Panc1 (cell line): ENCODE measurements at regions not wholly inside any gene's neighbourhood (a gene's known extent, or its start where the extent isn't known, plus 50 kb on each side); places are given as distances from the start of the nearest gene placed in this dataset.

Source experiments
- ATAC-seq: fragments of 200-7000 bp; cut with Tn5 transposase; 2 replicates; pipeline ENCODE4 v1.9.1; 2020; ENCODE audit warnings: mild to moderate bottlenecking, moderate library complexity
- BruUV-seq: library from RNA; stranded (reverse); fragments of 400-500 nt; replicated peaks from 2 replicates; lab custom pipeline; 2021; lab: Mats Ljungman, UMichigan
- CTCF ChIA-PET: fragments of 300-600 bp; sonication (Branson Sonifier 250); formaldehyde crosslinking; loops from one replicate; lab custom pipeline; 2022; ENCODE audit warnings: antibody characterized with exemption; lab: Charles Lee
- POLR2A ChIA-PET: fragments of 300-600 bp; sonication (Branson Sonifier 250); formaldehyde crosslinking; loops from one replicate; lab custom pipeline; 2022; ENCODE audit warnings: antibody characterized with exemption; lab: Charles Lee
- DNase-seq: peaks from one replicate; pipeline ENCODE4 v3.0.0-alpha.2; 2010; ENCODE audit warnings: low read depth, low spot score
- H3K27ac ChIP-seq: 2 replicates; pipeline ENCODE4 v1.5.1; 2011; ENCODE audit warnings: mild to moderate bottlenecking, low read length, inconsistent platforms
- H3K27me3 ChIP-seq: fragments of 200-500 bp; sonication (Bioruptor generic); 2 replicates; pipeline ENCODE4 v1.6.0; 2014; ENCODE audit warnings: low read length, inconsistent platforms; ENCODE audit not compliant: control insufficient read depth, insufficient read depth
- H3K36me3 ChIP-seq: fragments of 200-500 bp; sonication (Bioruptor generic); 2 replicates; pipeline ENCODE4 v1.5.1; 2014; ENCODE audit warnings: inconsistent platforms, mild to moderate bottlenecking, low read length, moderate library complexity; ENCODE audit not compliant: control insufficient read depth, insufficient read depth
- H3K4me1 ChIP-seq: 2 replicates; pipeline ENCODE4 v1.5.1; 2011; ENCODE audit warnings: inconsistent platforms, mild to moderate bottlenecking, low read length, moderate library complexity; ENCODE audit not compliant: control insufficient read depth, insufficient read depth
- H3K4me3 ChIP-seq, 2 experiments: 2 replicates each; pipeline ENCODE4 v1.5.1; 2011 to 2012; ENCODE audit warnings: low read depth in 2 of 2, low read length in 2 of 2, mild to moderate bottlenecking in 2 of 2, inconsistent platforms in 1 of 2, moderate library complexity in 1 of 2
- H3K9me3 ChIP-seq: fragments of 200-500 bp; sonication (Bioruptor generic); 2 replicates; pipeline ENCODE4 v1.5.1; 2014; ENCODE audit warnings: low read depth, mild to moderate bottlenecking, inconsistent platforms, low read length, moderate library complexity; ENCODE audit not compliant: control insufficient read depth, insufficient read depth
- CTCF ChIP-seq: fragments of 450-650 bp; IDR thresholded peaks from 2 replicates; pipeline ENCODE4 v1.5.1; 2017; ENCODE audit warnings: mild to moderate bottlenecking
- POLR2AphosphoS5 ChIP-seq: IDR thresholded peaks from 2 replicates; pipeline ENCODE4 v1.6.1; 2012; ENCODE audit warnings: mild to moderate bottlenecking, low read depth, low read length, moderate library complexity
- REST ChIP-seq, 2 experiments: IDR thresholded peaks; 2 replicates each; pipeline ENCODE4 v1.6.1; 2011 to 2012; ENCODE audit warnings: low read depth in 2 of 2, control low read depth in 1 of 2, low read length in 1 of 2, mild to moderate bottlenecking in 1 of 2, moderate library complexity in 1 of 2; ENCODE audit not compliant: insufficient read depth in 1 of 2
- SIN3A ChIP-seq: IDR thresholded peaks from 2 replicates; pipeline ENCODE4 v1.6.1; 2012; ENCODE audit warnings: low read depth, mild to moderate bottlenecking, low read length, moderate library complexity, borderline replicate concordance; ENCODE audit not compliant: insufficient read depth
- TCF7L2 ChIP-seq: IDR thresholded peaks from 2 replicates; pipeline ENCODE4 v1.6.1; 2011; ENCODE audit warnings: mild to moderate bottlenecking, low read depth, low read length, inconsistent platforms
- in situ Hi-C: cut with HindIII; loops from 2 replicates; pipeline ENCODE4 v1.10.0; 2016; ENCODE audit warnings: low sequenced_read_pairs, low pct_unique_long_range_greater_than_20kb
- intact Hi-C: fragments of 100-400 bp; cut with micrococcal nuclease; formaldehyde crosslinking; loops from one replicate; pipeline ENCODE4 v1.10.0; 2022; ENCODE audit not compliant: unreplicated experiment

- ATAC-seq, result no peak
- DNase-seq, result no peak
- H3K27me3 ChIP-seq, result no peaks in the 10 kb centered on the region
- H3K4me3 ChIP-seq, result no peak overlapping the region
- no peaks in the 10 kb centered on the region for H3K36me3 ChIP-seq
- no peaks in the 10 kb centered on the region; the same call in 1 of the 2 replicates for H3K9me3 ChIP-seq
- peaks cover 6% of the 10 kb centered on the region for H3K4me1 ChIP-seq
- TF ChIP-seq TCF7L2 (no peak), CTCF (no peak), REST (IDR thresholded peaks at IDR 0.05; ENCODE audit: insufficient read depth in 1 of 2, low read depth in 2 of 2, low read length in 1 of 2) (no peak), POLR2AphosphoS5 (no peak), SIN3A (no peak)
- in situ Hi-C loops (no loop called here), intact Hi-C loops (no loop called here)
- POLR2A ChIA-PET, result no interaction called here
- no TSS peak for BruUV-seq
- peak overlapping the region; percentile 5; the same call in 1 of the 2 replicates for H3K27ac ChIP-seq
- CTCF ChIA-PET, result no interaction called here
These were observed 109.9 kb downstream of the ARL4C start for GRCh38 chr2:234386971-234387370.

GRCh38 chr2:234382131-234382530 lies 114.8 kb downstream of the ARL4C start:
- CTCF ChIA-PET, result interaction anchor here (0.6 kb wide), 1 partner anchor 40 kb away, joined by 4 read pairs; no protein-coding TSS in a partner anchor
- no peak for DNase-seq

More at GRCh38 chr2:234382131-234382530, 114.8 kb downstream of the ARL4C start:
- Histone ChIP-seq H3K27me3 (no peaks in the 10 kb centered on the region), H3K4me3 (no peak overlapping the region), H3K36me3 (no peaks in the 10 kb centered on the region), H3K4me1 (no peaks in the 10 kb centered on the region), H3K9me3 (no peaks in the 10 kb centered on the region; the same call in 1 of the 2 replicates), H3K27ac (peak overlapping the region; percentile 40; the same call in 1 of the 2 replicates)
- in situ Hi-C loops, result no loop called here
- no TSS peak for BruUV-seq
- intact Hi-C loops, result no loop called here
- TF ChIP-seq TCF7L2 (no peak), POLR2AphosphoS5 (no peak), SIN3A (no peak), REST (IDR thresholded peaks at IDR 0.05; ENCODE audit: insufficient read depth in 1 of 2, low read depth in 2 of 2, low read length in 1 of 2) (no peak), CTCF (no peak)
- POLR2A ChIA-PET, result no interaction called here
- no peak for ATAC-seq
